WERI-Rb-1 (cell line): ENCODE measurements at regions not wholly inside any gene's neighbourhood (a gene's known extent, or its start where the extent isn't known, plus 50 kb on each side); places are given as distances from the start of the nearest gene placed in this dataset.
A peak's percentile ranks its signal among the peaks of the same experiment; 100 is the strongest.

Experiments used
- DNase-seq: peaks from one replicate; pipeline ENCODE4 v3.0.0-alpha.2; 2020
- H3K27ac ChIP-seq: fragments of 250-450 bp; sonication (Bioruptor Pico); 2 replicates; pipeline ENCODE4 v1.5.1; 2020; ENCODE audit warnings: mild to moderate bottlenecking, moderate library complexity
- H3K27me3 ChIP-seq: fragments of 250-450 bp; sonication (Bioruptor Pico); 2 replicates; pipeline ENCODE4 v1.5.1; 2021; ENCODE audit warnings: mild to moderate bottlenecking, low read depth, moderate library complexity; ENCODE audit not compliant: insufficient read depth, severe bottlenecking
- H3K36me3 ChIP-seq: fragments of 250-450 bp; sonication (Bioruptor Pico); 2 replicates; pipeline ENCODE4 v1.5.1; 2020; ENCODE audit warnings: mild to moderate bottlenecking, moderate library complexity
- H3K4me3 ChIP-seq: 2 replicates; pipeline ENCODE4 v1.5.1; 2011; ENCODE audit warnings: low read depth, mild to moderate bottlenecking, control low read depth, low read length
- H3K9me3 ChIP-seq: fragments of 250-450 bp; sonication (Bioruptor Pico); 2 replicates; pipeline ENCODE4 v1.5.1; 2021; ENCODE audit warnings: mild to moderate bottlenecking, moderate library complexity; ENCODE audit not compliant: severe bottlenecking
- CTCF ChIP-seq: IDR thresholded peaks from 2 replicates; pipeline ENCODE4 v1.5.1; 2011; ENCODE audit warnings: low read depth, mild to moderate bottlenecking, control low read depth, inconsistent platforms, low read length

DNA sequence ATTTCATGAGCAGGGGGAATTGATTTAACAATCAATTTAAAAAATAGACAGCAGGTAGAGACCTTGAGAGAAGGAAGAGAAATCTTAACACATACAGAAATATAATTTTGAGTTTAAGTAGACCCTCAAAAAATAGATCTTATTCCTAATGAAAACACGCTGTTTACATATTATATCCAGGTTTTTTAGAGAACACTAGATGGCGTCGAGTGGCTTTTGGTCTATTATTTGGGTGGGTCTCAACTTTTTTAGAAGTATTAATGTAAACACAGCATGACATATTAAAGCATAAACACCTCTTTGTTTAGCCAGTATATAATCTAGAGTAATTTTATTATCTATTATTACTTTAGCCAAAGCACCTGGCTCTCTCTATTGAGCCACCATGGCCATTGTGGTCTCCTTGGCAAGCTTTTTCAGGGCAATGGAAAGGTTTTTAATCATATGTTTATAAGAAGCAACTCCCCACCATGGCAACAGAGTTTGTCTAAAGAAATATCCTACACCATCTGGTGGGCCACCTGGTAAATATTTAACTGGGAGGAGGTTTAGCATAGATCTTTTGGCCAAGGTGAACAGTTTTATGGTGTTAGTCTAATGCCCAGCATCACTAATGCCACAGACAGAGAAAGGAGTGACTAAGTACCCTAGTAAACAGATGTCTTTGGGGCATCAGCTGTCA, 59.7 kb upstream of the PRSS1 start:
- DNase-seq: peak; percentile 9

DNA sequence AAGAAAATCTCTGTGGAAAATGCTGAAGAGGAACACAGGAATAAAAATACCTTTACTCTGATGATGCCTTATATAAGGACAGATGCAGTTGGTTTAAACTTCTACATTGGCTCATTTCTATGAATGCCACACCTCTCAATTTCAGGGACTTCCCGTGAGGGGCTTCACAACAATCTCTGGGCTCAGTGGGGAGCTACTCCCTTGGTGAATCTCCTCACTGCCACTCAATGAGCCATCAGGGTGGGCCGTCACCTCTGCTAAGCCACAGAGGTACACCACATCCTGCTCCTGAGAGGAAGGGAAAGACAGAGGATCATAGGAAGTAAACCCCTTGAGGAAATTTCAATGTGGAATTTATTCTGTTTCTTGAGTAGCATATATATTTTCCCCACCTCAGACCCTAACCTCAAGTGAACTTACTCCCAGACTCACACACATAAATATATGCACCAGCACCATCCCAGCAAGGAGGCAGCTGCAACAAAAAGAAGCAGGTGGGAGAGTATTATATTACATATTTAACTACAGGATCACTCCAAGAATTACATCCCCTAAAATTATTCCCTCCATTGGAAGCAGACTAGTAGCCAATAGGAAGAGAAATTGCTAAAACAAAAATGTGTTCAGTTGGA, 63.3 kb upstream of the PRSS1 start:
- no peak for TF ChIP-seq CTCF
- H3K27me3 ChIP-seq: no peaks in the 10 kb centered on the region
- no peak overlapping the region for H3K4me3 ChIP-seq
- H3K36me3 ChIP-seq: no peaks in the 10 kb centered on the region
- H3K27ac ChIP-seq: no peak overlapping the region
- no peaks in the 10 kb centered on the region for H3K9me3 ChIP-seq
- no peak for DNase-seq

More for the DNA sequence above, 59.7 kb upstream of the PRSS1 start:
- no peak overlapping the region for H3K27ac ChIP-seq
- no peak for TF ChIP-seq CTCF
- no peak overlapping the region for H3K4me3 ChIP-seq
- no peaks in the 10 kb centered on the region for H3K27me3 ChIP-seq
- no peaks in the 10 kb centered on the region for H3K36me3 ChIP-seq
- H3K9me3 ChIP-seq: no peaks in the 10 kb centered on the region

DNA sequence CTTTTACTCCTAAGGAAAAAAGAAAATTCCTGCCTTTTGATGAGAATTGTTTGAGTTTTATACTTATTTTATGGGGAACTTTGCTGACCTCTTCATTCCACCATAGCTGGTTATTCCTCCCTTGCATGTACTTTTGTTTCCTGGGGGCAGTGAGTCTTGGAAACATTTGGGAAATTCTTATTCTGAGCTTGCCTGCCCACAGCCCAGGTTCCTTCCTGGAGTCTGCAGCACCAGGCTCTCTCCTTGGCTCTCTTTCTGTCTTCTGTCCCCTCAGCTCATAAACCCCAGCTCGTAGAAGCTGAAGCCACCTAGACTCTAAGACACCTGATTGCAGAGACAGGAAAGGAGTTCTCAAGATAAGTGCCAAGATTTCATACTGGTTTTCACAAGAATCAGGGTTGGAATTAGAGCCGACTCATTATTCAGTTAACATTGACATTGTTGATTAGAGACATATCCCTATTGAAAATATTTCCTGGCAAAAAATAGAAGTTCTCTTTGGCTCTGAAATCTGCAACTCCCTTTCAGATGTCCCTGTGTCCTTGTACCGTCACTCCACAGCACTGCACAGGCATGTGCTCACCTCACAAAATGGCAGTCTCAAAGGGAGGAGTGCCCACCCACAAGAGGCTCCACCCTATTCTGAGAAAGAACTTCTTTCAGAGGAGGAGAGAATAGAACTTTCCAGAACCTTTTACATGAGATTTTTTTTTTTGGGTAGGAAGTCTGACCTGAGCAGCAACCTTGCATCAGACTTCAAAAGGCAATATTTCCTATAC, 67.8 kb upstream of the PRSS1 start:
- DNase-seq: no peak
- no peak overlapping the region for H3K27ac ChIP-seq
- TF ChIP-seq CTCF: no peak

DNA sequence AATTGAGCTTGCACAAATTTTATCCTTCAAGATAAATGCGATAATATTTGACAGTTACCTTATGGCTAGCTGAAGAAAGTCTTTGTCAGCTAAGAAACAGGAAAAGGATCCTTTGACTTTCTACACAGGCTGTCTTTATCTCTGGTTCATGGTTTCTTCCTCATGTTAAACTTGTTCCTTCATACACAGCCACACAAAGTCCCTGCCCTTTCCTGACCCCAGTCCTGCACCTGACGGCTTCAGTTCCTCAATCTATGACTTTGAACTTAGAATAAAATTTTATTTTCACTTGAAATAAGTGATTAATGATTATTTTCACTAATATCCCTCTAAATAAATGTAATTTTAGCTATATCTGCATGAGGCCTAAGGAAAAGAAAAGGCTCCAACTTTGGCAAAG, 77.8 kb upstream of the PRSS1 start:
- DNase-seq: no peak
- Histone ChIP-seq H3K27ac (no peak overlapping the region), H3K36me3 (no peaks in the 10 kb centered on the region), H3K27me3 (no peaks in the 10 kb centered on the region), H3K4me3 (no peak overlapping the region), H3K9me3 (no peaks in the 10 kb centered on the region)
- no peak for TF ChIP-seq CTCF

More for the DNA sequence above, 67.8 kb upstream of the PRSS1 start:
- Histone ChIP-seq H3K27me3 (no peaks in the 10 kb centered on the region), H3K36me3 (no peaks in the 10 kb centered on the region), H3K9me3 (no peaks in the 10 kb centered on the region), H3K4me3 (no peak overlapping the region)

DNA sequence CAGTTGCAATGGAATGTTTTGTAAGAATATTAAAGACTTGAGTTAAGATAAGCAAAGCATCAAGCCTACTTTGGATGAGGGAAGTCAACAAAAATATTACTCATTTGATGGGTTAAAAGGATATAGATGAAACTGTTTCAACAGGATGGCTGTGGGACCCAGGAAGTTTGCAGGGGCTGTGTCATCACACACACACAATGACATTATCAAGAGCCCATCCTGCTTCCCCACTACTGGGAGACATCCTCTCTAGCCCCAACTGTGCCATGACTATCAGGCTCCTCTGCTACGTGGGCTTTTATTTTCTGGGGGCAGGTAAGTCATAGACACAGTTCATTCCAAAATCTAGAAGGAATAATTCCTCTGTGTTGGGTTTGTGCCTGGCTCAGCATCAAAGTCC, 78.8 kb upstream of the PRSS1 start:
- TF ChIP-seq CTCF: no peak
- no peak overlapping the region for H3K27ac ChIP-seq
- no peak for DNase-seq
- H3K9me3 ChIP-seq: no peaks in the 10 kb centered on the region
- H3K27me3 ChIP-seq: no peaks in the 10 kb centered on the region
- no peak overlapping the region for H3K4me3 ChIP-seq
- H3K36me3 ChIP-seq: no peaks in the 10 kb centered on the region
